ENCODE measurements at regions not wholly inside any gene's neighbourhood (a gene's known extent, or its start where the extent isn't known, plus 50 kb on each side); places are given as distances from the start of the nearest gene placed in this dataset.
"Not testable (repeated sequence)": the region's sequence is repeated elsewhere in the genome, so short reads cannot be mapped to it uniquely, and the experiment has no call there.

DNA sequence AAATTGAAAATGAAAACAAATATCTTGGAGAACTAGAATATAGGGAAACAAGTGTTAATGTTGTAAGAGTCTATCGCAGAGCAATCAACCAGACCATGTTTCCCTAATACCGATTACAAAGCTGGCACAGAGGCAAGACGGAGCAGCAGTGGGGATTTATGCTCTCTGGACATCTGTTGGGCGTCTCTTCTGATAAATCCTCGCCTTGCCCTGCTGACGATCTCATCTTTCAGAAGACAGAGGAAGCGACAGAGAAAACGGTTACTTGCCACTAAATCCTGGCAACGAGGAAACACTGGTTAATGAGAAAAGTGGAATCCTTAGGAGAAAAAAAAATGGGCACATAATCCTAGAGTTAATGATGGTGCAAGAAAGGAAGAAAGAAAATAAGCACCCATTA is 218.5 kb downstream of the NPIPA8 start:
- H3K27me3 ChIP-seq; DNase-seq; H3K9me3 ChIP-seq; H3K4me1 ChIP-seq; H3K36me3 ChIP-seq; H3K4me3 ChIP-seq (ENCODE audit: low read depth, low read length): not testable (repeated sequence)

DNA sequence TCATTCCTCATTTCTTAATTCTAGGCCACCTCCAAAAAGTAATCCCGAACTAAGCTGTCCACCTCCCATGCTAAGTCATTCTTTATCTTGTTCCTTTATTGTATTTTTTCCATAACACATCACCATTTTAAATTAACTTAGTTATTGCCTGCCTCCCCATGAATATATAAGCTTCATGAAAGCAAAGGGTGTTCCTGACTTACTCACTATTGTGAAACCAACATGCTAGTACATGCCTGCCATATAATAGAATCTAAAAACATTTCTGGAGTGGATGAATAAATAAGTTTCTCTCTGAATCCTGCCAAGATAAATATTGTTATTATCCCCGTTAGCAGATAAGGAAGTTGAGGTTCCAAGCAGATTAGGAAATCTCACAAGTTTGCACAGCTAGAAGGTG is 232.1 kb downstream of the NPIPA8 start:
- H3K36me3 ChIP-seq; H3K4me3 ChIP-seq (ENCODE audit: low read depth, low read length); H3K27me3 ChIP-seq; DNase-seq; H3K9me3 ChIP-seq; H3K4me1 ChIP-seq: not testable (repeated sequence)

DNA sequence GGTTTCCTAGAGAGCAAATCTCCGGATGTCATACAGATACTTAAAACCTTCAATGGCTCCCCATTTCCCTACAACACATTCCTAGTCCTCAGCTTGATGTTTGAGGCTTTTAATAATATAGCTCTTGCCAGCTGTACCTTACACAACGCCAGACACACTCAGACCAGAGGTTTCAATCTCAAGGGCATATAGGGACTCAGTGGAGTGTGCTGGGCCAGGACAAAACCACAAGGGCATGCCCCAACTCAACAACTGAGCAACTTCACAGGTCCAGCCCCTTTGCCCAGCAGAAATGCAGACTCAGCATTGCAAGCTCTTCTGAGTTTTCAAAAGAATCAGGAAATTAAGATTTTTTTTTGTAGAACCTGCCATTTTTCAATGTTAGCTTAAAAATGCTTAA is 235.5 kb downstream of the NPIPA8 start:
- not testable (repeated sequence) for H3K27me3 ChIP-seq; H3K4me1 ChIP-seq; DNase-seq; H3K9me3 ChIP-seq; H3K36me3 ChIP-seq; H3K4me3 ChIP-seq (ENCODE audit: low read depth, low read length)

DNA sequence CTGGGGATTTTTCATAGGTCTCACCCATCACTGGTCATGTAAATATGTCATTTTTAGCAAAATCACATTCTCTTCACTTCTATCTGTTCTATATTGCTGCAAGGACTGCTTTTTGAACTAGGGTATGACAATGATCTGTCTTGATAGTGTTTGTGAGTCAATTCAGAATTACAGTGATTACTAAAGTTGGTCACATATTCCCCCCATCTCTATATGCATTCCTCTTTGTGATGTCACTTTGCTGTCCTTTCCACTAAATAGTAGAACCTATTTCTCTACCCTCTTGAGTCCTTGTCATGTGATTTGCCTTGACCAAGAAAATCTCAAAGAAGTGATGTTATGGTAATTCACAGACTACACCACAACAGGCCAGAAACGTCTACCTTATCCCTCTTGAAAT is 243.9 kb downstream of the NPIPA8 start:
- not testable (repeated sequence) for H3K36me3 ChIP-seq; H3K9me3 ChIP-seq; H3K4me1 ChIP-seq; DNase-seq; H3K27me3 ChIP-seq; H3K4me3 ChIP-seq (ENCODE audit: low read depth, low read length)

DNA sequence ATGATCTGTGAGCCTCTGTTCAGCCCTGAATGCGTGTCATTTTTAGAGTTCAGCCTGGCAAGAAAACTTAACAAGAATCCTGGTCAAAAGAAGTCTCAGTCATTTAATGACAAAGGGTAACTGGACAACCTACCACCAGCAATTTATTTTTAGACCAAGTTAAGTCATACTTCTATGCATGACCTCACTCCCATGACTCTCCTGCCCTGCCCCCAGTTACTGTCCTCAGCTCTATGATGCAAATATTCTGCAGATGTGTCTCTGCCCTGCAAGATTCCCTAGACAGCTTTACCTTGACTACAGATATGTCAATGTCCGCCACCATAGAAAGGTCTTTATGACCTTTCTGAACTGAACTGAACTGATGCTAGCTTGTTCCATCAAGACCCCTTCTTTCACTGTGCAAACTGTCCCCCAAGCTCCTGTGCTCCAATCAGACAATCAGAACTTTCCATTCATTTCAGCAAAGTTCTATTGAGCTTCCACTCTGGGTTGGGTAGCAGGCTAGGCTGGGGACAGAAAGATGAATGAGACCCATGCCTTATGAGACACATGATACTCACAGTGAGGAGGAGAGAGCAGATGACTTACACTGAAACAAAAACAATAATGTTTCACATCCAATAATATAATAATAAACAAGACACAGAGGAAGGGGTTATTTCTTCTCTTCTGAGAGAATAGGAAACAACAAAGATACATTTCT is 255.7 kb downstream of the NPIPA8 start:
- H3K4me1 ChIP-seq; H3K36me3 ChIP-seq; H3K27me3 ChIP-seq; H3K9me3 ChIP-seq; H3K4me3 ChIP-seq (ENCODE audit: low read depth, low read length); DNase-seq: not testable (repeated sequence)

DNA sequence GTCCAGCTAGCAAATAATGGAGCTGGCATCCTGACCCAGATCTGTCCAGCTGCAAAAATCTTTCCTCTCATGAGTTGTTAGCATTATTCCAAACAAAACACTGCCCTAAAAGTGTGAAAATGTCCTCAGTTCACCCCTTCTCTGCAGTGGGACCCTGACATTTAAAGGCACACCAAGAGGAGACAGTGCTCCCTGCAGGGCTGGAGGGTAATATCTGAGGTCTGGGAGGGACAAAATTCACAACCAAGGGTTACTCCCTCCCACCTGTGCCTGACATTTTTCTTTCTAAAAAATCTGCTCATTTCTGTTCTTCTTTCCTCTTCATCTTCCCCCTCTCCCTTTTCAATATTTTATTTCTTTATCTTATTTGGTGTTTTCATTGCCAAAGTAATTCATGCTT is 258.6 kb downstream of the NPIPA8 start:
- H3K4me3 ChIP-seq (ENCODE audit: low read depth, low read length); H3K27me3 ChIP-seq; H3K4me1 ChIP-seq; H3K9me3 ChIP-seq; H3K36me3 ChIP-seq; DNase-seq: not testable (repeated sequence)

DNA sequence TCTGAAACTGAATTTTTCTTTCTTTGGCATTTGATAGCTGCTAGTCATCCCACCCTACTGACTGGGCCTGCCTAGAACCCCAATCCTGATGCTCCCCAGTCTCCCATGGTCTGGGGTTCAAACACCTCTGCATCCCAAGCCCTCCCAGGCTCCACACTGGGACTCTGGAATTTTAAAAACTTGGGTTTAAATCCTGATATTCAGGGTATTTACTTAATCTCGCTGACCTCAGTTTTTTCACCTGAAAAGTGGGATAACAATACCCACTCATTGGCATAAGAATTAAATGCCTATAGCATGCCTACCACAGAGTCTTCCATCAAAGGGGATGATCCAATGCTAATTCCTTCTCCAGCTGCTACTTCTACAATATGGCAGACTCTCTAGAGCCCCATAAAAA is 264.4 kb downstream of the NPIPA8 start:
- TF ChIP-seq, protein P1, sequence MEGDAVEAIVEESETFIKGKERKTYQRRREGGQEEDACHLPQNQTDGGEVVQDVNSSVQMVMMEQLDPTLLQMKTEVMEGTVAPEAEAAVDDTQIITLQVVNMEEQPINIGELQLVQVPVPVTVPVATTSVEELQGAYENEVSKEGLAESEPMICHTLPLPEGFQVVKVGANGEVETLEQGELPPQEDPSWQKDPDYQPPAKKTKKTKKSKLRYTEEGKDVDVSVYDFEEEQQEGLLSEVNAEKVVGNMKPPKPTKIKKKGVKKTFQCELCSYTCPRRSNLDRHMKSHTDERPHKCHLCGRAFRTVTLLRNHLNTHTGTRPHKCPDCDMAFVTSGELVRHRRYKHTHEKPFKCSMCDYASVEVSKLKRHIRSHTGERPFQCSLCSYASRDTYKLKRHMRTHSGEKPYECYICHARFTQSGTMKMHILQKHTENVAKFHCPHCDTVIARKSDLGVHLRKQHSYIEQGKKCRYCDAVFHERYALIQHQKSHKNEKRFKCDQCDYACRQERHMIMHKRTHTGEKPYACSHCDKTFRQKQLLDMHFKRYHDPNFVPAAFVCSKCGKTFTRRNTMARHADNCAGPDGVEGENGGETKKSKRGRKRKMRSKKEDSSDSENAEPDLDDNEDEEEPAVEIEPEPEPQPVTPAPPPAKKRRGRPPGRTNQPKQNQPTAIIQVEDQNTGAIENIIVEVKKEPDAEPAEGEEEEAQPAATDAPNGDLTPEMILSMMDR (IDR thresholded peaks at IDR 0.05; ENCODE audit: low read depth, low read length) = no peak
- no peaks in the 10 kb centered on the region for H3K4me1 ChIP-seq
- no peak for DNase-seq

DNA sequence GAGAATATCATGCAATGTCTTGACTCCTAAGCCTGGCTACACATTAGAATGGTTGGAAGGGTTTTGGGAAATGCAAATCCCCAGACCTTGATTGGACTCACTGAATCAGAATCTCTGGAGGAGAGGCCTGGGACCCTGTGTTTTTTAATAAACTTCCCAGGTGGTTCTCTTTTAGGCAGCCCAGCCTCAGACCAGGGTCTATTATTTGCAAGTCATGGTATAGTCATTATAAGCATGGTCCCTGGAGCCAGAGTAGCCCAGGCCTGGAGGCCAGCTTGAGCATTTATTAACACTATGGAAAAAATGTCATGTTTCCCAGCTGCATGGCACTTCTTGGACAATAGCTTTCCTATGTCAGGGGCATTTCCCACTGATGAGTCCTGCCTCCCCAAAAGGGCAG is 266.9 kb downstream of the NPIPA8 start:
- H3K4me1 ChIP-seq = no peaks in the 10 kb centered on the region
- DNase-seq = no peak
- no peaks in the 10 kb centered on the region for H3K9me3 ChIP-seq
- no peak overlapping the region for H3K4me3 ChIP-seq (ENCODE audit: low read depth, low read length)
- H3K27me3 ChIP-seq = no peaks in the 10 kb centered on the region
- TF ChIP-seq, protein P1 (IDR thresholded peaks at IDR 0.05; ENCODE audit: low read depth, low read length) = no peak
- H3K36me3 ChIP-seq = no peaks in the 10 kb centered on the region

More for the DNA sequence above, 264.4 kb downstream of the NPIPA8 start:
- no peaks in the 10 kb centered on the region for H3K27me3 ChIP-seq
- no peaks in the 10 kb centered on the region for H3K9me3 ChIP-seq
- no peak overlapping the region for H3K4me3 ChIP-seq (ENCODE audit: low read depth, low read length)
- no peaks in the 10 kb centered on the region for H3K36me3 ChIP-seq

DNA sequence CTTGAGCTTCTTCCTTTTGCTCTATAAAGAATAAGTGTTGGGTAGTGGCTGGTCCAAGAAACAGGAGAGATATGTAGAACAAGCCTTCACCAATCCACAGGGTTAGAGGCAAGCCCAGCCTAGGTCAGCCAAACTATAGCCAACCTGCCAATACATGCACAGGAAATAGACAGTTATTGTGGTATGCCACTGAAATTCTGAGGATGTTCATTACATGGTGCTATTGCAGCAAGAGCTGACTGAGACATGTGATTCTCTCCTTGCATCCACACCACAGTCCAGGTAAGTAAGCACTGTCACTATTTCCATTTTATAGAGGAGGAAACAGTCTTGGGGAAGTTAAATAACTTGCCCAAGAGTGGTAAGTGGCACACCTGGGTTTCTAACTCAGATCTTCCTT is 268.1 kb downstream of the NPIPA8 start:
- no peaks in the 10 kb centered on the region for H3K4me1 ChIP-seq
- no peak overlapping the region for H3K4me3 ChIP-seq (ENCODE audit: low read depth, low read length)
- H3K27me3 ChIP-seq = no peaks in the 10 kb centered on the region
- H3K9me3 ChIP-seq = no peaks in the 10 kb centered on the region
- H3K36me3 ChIP-seq = no peaks in the 10 kb centered on the region
- DNase-seq = no peak
- TF ChIP-seq, protein P1 (IDR thresholded peaks at IDR 0.05; ENCODE audit: low read depth, low read length) = no peak
